Gastroesophageal sphincter (tissue), 3 donors: ENCODE measurements at regions not wholly inside any gene's neighbourhood (a gene's known extent, or its start where the extent isn't known, plus 50 kb on each side); places are given as distances from the start of the nearest gene placed in this dataset.

Experiments used
- CTCF ChIP-seq, 4 experiments: fragments of 200-600 bp in 2 of 4; fragments of 450-650 bp in 2 of 4; sonication (generic) in 1 of 4; IDR thresholded peaks; one replicate each; pipeline ENCODE4 v1.5.1; 2017 to 2019; ENCODE audit warnings: antibody characterized with exemption in 4 of 4, mild to moderate bottlenecking in 2 of 4, moderate library complexity in 2 of 4
- POLR2A ChIP-seq, 2 donors: fragments of 450-650 bp; IDR thresholded peaks; one replicate each; pipeline ENCODE4 v1.6.1; 2017; ENCODE audit warnings: antibody characterized with exemption in 2 of 2, mild to moderate bottlenecking in 2 of 2, moderate library complexity in 1 of 2
- POLR2AphosphoS5 ChIP-seq: sonication (generic); formaldehyde crosslinking; IDR thresholded peaks from one replicate; pipeline ENCODE4 v1.6.1; 2017; ENCODE audit warnings: antibody characterized with exemption

GRCh38 chr3:20914310-20914709 is 728.3 kb upstream of the SGO1 start:
- TF ChIP-seq POLR2A (IDR thresholded peaks at IDR 0.05) = no peak
- no peak for TF ChIP-seq POLR2AphosphoS5
- TF ChIP-seq CTCF (IDR thresholded peaks at IDR 0.05) = no peak
